ENCODE measurements at regions not wholly inside any gene's neighbourhood (a gene's known extent, or its start where the extent isn't known, plus 50 kb on each side); places are given as distances from the start of the nearest gene placed in this dataset.

GRCh38 chr2:66695226-66695735 lies 260.4 kb downstream of the MEIS1 start:
- ChIA-PET POLR2A (no interaction called here), CTCF (no interaction called here)
- in situ Hi-C loops (cut with HindIII; ENCODE audit: low pct_unique_long_range_greater_than_20kb, low sequenced_read_pairs) (no loop called here), intact Hi-C loops (cut with micrococcal nuclease; ENCODE audit: unreplicated experiment) (no loop called here)
- Histone ChIP-seq H3K4me1 (ENCODE audit: control insufficient read depth, insufficient read depth, low read length) (no peaks in the 10 kb centered on the region), H3K27me3 (ENCODE audit: control insufficient read depth, insufficient read depth, low read length) (no peaks in the 10 kb centered on the region; the same call in 1 of the 2 replicates), H3K9me3 (ENCODE audit: control insufficient read depth, insufficient read depth, low read depth, low read length) (no peaks in the 10 kb centered on the region), H3K36me3 (ENCODE audit: control insufficient read depth, insufficient read depth, low read length) (no peaks in the 10 kb centered on the region), H3K27ac (ENCODE audit: low read length) (no peak overlapping the region), H3K4me3 (ENCODE audit: low read depth in 2 of 2, low read length in 2 of 2) (no peak overlapping the region)
- ATAC-seq (no peak), DNase-seq (ENCODE audit: low read depth, low spot score) (no peak)
- no TSS peak for BruUV-seq (replicated peaks)
- no peak for TF ChIP-seq CTCF (IDR thresholded peaks at IDR 0.05)
- TF ChIP-seq POLR2AphosphoS5 (IDR thresholded peaks at IDR 0.05; ENCODE audit: low read depth, low read length): no peak
- TF ChIP-seq SIN3A (IDR thresholded peaks at IDR 0.05; ENCODE audit: borderline replicate concordance, insufficient read depth, low read depth, low read length): no peak
- TF ChIP-seq TCF7L2 (IDR thresholded peaks at IDR 0.05; ENCODE audit: low read depth, low read length): no peak
- no peak for TF ChIP-seq REST (IDR thresholded peaks at IDR 0.05; ENCODE audit: insufficient read depth in 1 of 2, low read depth in 2 of 2, low read length in 1 of 2)

- TF ChIP-seq SIN3A (IDR thresholded peaks at IDR 0.05; ENCODE audit: borderline replicate concordance, insufficient read depth, low read depth, low read length) (no peak), REST (IDR thresholded peaks at IDR 0.05; ENCODE audit: insufficient read depth in 1 of 2, low read depth in 2 of 2, low read length in 1 of 2) (no peak), TCF7L2 (IDR thresholded peaks at IDR 0.05; ENCODE audit: low read depth, low read length) (no peak), POLR2AphosphoS5 (IDR thresholded peaks at IDR 0.05; ENCODE audit: low read depth, low read length) (no peak), CTCF (IDR thresholded peaks at IDR 0.05) (no peak)
- DNase-seq (ENCODE audit: low read depth, low spot score): no peak
- BruUV-seq (replicated peaks): no TSS peak
- Histone ChIP-seq H3K4me1 (ENCODE audit: control insufficient read depth, insufficient read depth, low read length) (no peaks in the 10 kb centered on the region), H3K9me3 (ENCODE audit: control insufficient read depth, insufficient read depth, low read depth, low read length) (no peaks in the 10 kb centered on the region), H3K4me3 (ENCODE audit: low read depth in 2 of 2, low read length in 2 of 2) (no peak overlapping the region), H3K27me3 (ENCODE audit: control insufficient read depth, insufficient read depth, low read length) (no peaks in the 10 kb centered on the region; the same call in 1 of the 2 replicates), H3K27ac (ENCODE audit: low read length) (no peak overlapping the region), H3K36me3 (ENCODE audit: control insufficient read depth, insufficient read depth, low read length) (no peaks in the 10 kb centered on the region)
- ATAC-seq: no peak
- POLR2A ChIA-PET: no interaction called here
- CTCF ChIA-PET: no interaction called here
- in situ Hi-C loops (cut with HindIII; ENCODE audit: low pct_unique_long_range_greater_than_20kb, low sequenced_read_pairs): no loop called here
- intact Hi-C loops (cut with micrococcal nuclease; ENCODE audit: unreplicated experiment): no loop called here
Measured at GRCh38 chr2:66696374-66696773, 261.4 kb downstream of the MEIS1 start.
